ENCODE measurements at regions not wholly inside any gene's neighbourhood (a gene's known extent, or its start where the extent isn't known, plus 50 kb on each side); places are given as distances from the start of the nearest gene placed in this dataset.

DNA sequence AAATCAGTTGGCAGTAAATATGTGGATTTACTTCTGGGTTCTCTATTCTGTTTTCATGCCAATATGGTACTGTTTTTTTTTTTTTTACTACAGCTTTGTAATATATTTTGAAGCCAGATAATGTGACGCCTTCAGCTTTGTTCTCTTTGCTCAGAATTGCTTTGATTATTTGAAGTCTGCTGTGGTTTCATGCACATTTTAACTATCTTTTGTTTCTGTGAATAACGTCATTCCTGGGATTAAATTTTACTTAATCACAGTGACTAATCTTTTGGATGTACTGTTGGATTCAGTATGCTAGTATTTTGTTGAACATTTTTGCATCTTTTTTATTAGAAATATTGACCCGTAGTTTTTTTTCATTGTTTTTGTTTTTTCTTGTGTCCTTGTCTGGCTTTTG, 576.5 kb downstream of the ZNF385D start:
- no peak for TF ChIP-seq EZH2 (IDR thresholded peaks at IDR 0.05; ENCODE audit: borderline replicate concordance, low read depth, low read length, poor library complexity, severe bottlenecking)
- TF ChIP-seq, protein P1, sequence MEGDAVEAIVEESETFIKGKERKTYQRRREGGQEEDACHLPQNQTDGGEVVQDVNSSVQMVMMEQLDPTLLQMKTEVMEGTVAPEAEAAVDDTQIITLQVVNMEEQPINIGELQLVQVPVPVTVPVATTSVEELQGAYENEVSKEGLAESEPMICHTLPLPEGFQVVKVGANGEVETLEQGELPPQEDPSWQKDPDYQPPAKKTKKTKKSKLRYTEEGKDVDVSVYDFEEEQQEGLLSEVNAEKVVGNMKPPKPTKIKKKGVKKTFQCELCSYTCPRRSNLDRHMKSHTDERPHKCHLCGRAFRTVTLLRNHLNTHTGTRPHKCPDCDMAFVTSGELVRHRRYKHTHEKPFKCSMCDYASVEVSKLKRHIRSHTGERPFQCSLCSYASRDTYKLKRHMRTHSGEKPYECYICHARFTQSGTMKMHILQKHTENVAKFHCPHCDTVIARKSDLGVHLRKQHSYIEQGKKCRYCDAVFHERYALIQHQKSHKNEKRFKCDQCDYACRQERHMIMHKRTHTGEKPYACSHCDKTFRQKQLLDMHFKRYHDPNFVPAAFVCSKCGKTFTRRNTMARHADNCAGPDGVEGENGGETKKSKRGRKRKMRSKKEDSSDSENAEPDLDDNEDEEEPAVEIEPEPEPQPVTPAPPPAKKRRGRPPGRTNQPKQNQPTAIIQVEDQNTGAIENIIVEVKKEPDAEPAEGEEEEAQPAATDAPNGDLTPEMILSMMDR (conservative IDR thresholded peaks at IDR 0.05; ENCODE audit: low read depth, low read length) = no peak

All from A673 (cell line).